ENCODE measurements at regions not wholly inside any gene's neighbourhood (a gene's known extent, or its start where the extent isn't known, plus 50 kb on each side); places are given as distances from the start of the nearest gene placed in this dataset.

DNA sequence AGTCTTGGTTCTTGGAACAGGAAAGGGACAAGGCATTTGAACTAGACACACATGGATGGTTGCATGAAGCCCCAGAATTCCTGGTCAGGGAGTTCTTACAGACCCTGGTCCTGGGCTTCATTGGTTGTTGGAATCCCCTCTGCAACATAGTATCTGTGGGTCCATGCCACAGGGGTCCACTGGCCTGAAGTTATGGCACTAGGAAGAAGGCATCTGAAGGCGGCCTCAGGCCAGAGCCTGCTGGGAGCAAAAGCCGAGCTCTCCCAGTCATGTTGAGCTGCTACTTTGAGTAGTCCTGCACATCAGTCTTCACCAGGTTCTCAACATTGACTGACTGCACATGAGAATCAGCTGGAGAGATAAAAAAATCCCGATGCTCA lies 71.1 kb upstream of the PITX1 start:
- TF ChIP-seq, protein P1, sequence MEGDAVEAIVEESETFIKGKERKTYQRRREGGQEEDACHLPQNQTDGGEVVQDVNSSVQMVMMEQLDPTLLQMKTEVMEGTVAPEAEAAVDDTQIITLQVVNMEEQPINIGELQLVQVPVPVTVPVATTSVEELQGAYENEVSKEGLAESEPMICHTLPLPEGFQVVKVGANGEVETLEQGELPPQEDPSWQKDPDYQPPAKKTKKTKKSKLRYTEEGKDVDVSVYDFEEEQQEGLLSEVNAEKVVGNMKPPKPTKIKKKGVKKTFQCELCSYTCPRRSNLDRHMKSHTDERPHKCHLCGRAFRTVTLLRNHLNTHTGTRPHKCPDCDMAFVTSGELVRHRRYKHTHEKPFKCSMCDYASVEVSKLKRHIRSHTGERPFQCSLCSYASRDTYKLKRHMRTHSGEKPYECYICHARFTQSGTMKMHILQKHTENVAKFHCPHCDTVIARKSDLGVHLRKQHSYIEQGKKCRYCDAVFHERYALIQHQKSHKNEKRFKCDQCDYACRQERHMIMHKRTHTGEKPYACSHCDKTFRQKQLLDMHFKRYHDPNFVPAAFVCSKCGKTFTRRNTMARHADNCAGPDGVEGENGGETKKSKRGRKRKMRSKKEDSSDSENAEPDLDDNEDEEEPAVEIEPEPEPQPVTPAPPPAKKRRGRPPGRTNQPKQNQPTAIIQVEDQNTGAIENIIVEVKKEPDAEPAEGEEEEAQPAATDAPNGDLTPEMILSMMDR (IDR thresholded peaks at IDR 0.05) = no peak
- no peak for TF ChIP-seq POLR2AphosphoS5 (IDR thresholded peaks at IDR 0.05)
- TF ChIP-seq POLR2A (IDR thresholded peaks at IDR 0.05) = no peak

Data from breast epithelium (tissue), 3 donors.